Kidney epithelial cell (primary cell): ENCODE measurements at regions not wholly inside any gene's neighbourhood (a gene's known extent, or its start where the extent isn't known, plus 50 kb on each side); places are given as distances from the start of the nearest gene placed in this dataset.
"Not testable (repeated sequence)": the region's sequence is repeated elsewhere in the genome, so short reads cannot be mapped to it uniquely, and the experiment has no call there.

Experiments
- DNase-seq: peaks from one replicate; pipeline ENCODE4 v3.0.0-alpha.2; 2010; ENCODE audit warnings: low read depth
- H3K27me3 ChIP-seq: 2 replicates; pipeline ENCODE4 v1.6.0; 2011; ENCODE audit warnings: low read length; ENCODE audit not compliant: control insufficient read depth, insufficient read depth
- H3K36me3 ChIP-seq: 2 replicates; pipeline ENCODE4 v1.5.1; 2011; ENCODE audit warnings: low read length; ENCODE audit not compliant: control insufficient read depth, insufficient read depth
- H3K4me3 ChIP-seq: 2 replicates; pipeline ENCODE4 v1.5.1; 2011; ENCODE audit warnings: low read depth, mild to moderate bottlenecking, control low read depth, low read length
- CTCF ChIP-seq: IDR thresholded peaks from 2 replicates; pipeline ENCODE4 v1.5.1; 2011; ENCODE audit warnings: mild to moderate bottlenecking, moderate library complexity, low read length, control low read depth, inconsistent platforms; ENCODE audit not compliant: insufficient read depth, poor library complexity, severe bottlenecking

- peak; percentile 4 for DNase-seq
- no peaks in the 10 kb centered on the region for H3K36me3 ChIP-seq
- H3K4me3 ChIP-seq: no peak overlapping the region
- H3K27me3 ChIP-seq: no peaks in the 10 kb centered on the region
- TF ChIP-seq CTCF: no peak
These were observed 166.1 kb upstream of the SLC16A7 start for GRCh38 chr12:59429766-59430165.

- no peak overlapping the region for H3K4me3 ChIP-seq
- DNase-seq: no peak
- no peak for TF ChIP-seq CTCF
- H3K27me3 ChIP-seq: no peaks in the 10 kb centered on the region
- no peaks in the 10 kb centered on the region for H3K36me3 ChIP-seq
These were observed 170.0 kb upstream of the SLC16A7 start for GRCh38 chr12:59425798-59426197.

- not testable (repeated sequence) for H3K36me3 ChIP-seq, H3K4me3 ChIP-seq, H3K27me3 ChIP-seq, DNase-seq
These were observed 171.2 kb upstream of the SLC16A7 start for GRCh38 chr12:59424666-59425065.

- no peak for TF ChIP-seq CTCF
- H3K4me3 ChIP-seq: no peak overlapping the region
- DNase-seq: no peak
- no peaks in the 10 kb centered on the region for H3K27me3 ChIP-seq
- no peaks in the 10 kb centered on the region for H3K36me3 ChIP-seq
These were observed 181.8 kb upstream of the SLC16A7 start for GRCh38 chr12:59414051-59414450.

GRCh38 chr12:59408431-59408830 is 187.4 kb upstream of the SLC16A7 start:
- no peaks in the 10 kb centered on the region for H3K36me3 ChIP-seq
- no peaks in the 10 kb centered on the region for H3K27me3 ChIP-seq
- no peak for DNase-seq
- no peak for TF ChIP-seq CTCF
- H3K4me3 ChIP-seq: no peak overlapping the region

GRCh38 chr12:59407799-59408198 is 188.0 kb upstream of the SLC16A7 start:
- no peaks in the 10 kb centered on the region for H3K36me3 ChIP-seq
- no peaks in the 10 kb centered on the region for H3K27me3 ChIP-seq
- no peak overlapping the region for H3K4me3 ChIP-seq
- DNase-seq: no peak
- no peak for TF ChIP-seq CTCF
